Neural crest cell (in vitro differentiated cells): ENCODE measurements at regions not wholly inside any gene's neighbourhood (a gene's known extent, or its start where the extent isn't known, plus 50 kb on each side); places are given as distances from the start of the nearest gene placed in this dataset.

Experiments
- DNase-seq: peaks from one replicate; pipeline ENCODE4 v3.0.0; 2021; ENCODE audit warnings: low read depth, mixed read lengths, low spot score
- H3K27ac Mint-ChIP-seq: one replicate; pipeline ENCODE4 v1.8.0; 2021; ENCODE audit warnings: mild to moderate bottlenecking, mixed read lengths; ENCODE audit not compliant: unreplicated experiment
- H3K27me3 Mint-ChIP-seq: 2 replicates; pipeline ENCODE4 v1.8.0; 2021; ENCODE audit warnings: low read depth, mild to moderate bottlenecking, mixed read lengths
- H3K36me3 Mint-ChIP-seq: 2 replicates; pipeline ENCODE4 v1.8.0; 2021; ENCODE audit warnings: low read depth, mild to moderate bottlenecking, mixed read lengths
- H3K4me1 Mint-ChIP-seq: 2 replicates; pipeline ENCODE4 v1.8.0; 2021; ENCODE audit warnings: mixed read lengths
- H3K4me3 Mint-ChIP-seq: one replicate; pipeline ENCODE4 v1.8.0; 2021; ENCODE audit warnings: mild to moderate bottlenecking, mixed read lengths
- H3K9me3 Mint-ChIP-seq: 2 replicates; pipeline ENCODE4 v1.8.0; 2021; ENCODE audit warnings: mixed read lengths
- TF ChIP-seq, protein P1 (sequence below): fragments of 200-600 bp; sonication (generic); conservative IDR thresholded peaks from 2 replicates; pipeline ENCODE4 v1.5.0; 2021; ENCODE audit warnings: antibody characterized with exemption, mild to moderate bottlenecking

DNA sequence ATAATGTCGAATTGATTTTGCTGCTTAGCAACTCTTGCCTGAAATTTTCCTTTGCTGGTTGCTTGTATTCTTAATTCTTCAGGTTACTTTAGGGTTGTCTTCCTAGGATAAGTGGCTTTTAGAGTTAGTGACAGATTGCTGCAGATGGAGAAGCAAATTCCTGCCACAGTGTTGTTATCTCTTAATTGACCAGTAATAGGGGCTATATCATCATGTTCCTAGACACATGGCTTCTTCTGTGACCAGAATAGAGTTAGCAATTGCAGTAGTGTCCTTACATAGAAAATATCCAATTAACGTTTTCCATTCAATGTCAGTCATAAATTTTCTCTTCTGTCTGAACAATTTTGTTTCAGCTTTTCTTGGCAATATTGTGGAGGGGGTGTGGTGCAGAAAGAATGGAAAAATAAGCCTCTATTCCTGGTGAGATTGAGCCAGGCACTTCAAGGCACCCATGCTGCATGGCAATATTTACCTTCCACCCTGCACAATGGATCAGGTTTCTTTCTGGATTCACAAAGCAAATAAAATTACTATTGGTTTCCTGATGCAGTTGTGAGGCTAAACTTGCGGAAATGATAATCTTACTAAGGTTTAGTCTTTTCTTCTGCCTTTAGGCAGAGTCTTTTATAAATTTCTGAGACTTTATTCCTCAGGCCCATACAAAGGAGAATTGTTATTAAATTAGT lies 1481.5 kb downstream of the EFNA5 start:
- DNase-seq, result no peak
- Mint-ChIP-seq H3K36me3 (no peaks in the 10 kb centered on the region), H3K4me3 (no peak overlapping the region), H3K27me3 (no peaks in the 10 kb centered on the region), H3K9me3 (peaks cover 6% of the 10 kb centered on the region), H3K27ac (no peak overlapping the region), H3K4me1 (no peaks in the 10 kb centered on the region)
- TF ChIP-seq, protein P1, sequence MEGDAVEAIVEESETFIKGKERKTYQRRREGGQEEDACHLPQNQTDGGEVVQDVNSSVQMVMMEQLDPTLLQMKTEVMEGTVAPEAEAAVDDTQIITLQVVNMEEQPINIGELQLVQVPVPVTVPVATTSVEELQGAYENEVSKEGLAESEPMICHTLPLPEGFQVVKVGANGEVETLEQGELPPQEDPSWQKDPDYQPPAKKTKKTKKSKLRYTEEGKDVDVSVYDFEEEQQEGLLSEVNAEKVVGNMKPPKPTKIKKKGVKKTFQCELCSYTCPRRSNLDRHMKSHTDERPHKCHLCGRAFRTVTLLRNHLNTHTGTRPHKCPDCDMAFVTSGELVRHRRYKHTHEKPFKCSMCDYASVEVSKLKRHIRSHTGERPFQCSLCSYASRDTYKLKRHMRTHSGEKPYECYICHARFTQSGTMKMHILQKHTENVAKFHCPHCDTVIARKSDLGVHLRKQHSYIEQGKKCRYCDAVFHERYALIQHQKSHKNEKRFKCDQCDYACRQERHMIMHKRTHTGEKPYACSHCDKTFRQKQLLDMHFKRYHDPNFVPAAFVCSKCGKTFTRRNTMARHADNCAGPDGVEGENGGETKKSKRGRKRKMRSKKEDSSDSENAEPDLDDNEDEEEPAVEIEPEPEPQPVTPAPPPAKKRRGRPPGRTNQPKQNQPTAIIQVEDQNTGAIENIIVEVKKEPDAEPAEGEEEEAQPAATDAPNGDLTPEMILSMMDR, result no peak

DNA sequence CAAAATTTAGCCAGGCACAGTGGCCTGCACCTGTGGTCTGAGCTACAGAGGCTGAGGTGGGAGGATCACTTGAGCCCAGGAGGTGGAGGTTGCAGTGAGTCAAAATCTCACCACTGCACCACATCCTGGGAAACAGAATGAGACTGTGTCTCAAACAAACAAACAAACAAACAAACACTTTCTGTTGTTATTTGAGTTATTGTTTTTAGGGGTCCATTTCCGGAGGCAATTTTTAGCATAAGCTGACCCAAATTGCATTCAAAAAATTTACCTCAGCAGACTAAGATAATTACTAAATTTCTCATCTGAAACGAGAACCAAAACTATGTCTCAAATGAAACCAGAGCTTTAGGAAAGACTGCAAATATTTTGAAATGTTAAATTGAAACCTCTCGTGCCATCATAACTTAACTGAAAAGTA lies 1485.1 kb downstream of the EFNA5 start:
- no peak for DNase-seq
- Mint-ChIP-seq H3K4me3 (no peak overlapping the region), H3K27me3 (no peaks in the 10 kb centered on the region), H3K36me3 (no peaks in the 10 kb centered on the region), H3K4me1 (no peaks in the 10 kb centered on the region), H3K9me3 (peaks cover 6% of the 10 kb centered on the region), H3K27ac (no peak overlapping the region)
- TF ChIP-seq, protein P1, result no peak

DNA sequence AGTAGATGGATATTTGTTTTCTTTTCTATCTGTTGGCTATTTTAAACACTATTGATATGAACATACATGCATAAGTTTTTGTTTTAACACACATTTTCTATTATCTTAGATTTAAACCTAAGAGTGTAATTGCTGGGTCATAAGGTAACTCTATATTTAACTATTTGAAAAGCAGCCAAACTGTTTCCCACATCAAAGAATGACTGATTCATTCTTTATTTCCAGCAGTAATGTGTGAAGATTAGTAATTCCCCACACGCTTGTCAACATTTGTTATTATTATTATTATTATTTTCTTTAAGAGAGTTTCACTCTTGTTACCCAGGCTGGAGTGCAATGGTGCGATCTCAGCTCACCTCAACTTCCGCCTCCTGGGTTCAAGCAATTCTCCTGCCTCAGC lies 1495.8 kb downstream of the EFNA5 start:
- no peaks in the 10 kb centered on the region for H3K4me1 Mint-ChIP-seq
- TF ChIP-seq, protein P1, result no peak
- H3K9me3 Mint-ChIP-seq, result peaks cover 14% of the 10 kb centered on the region
- peaks cover 7% of the 10 kb centered on the region for H3K36me3 Mint-ChIP-seq
- DNase-seq, result no peak
- no peak overlapping the region for H3K27ac Mint-ChIP-seq
- no peaks in the 10 kb centered on the region for H3K27me3 Mint-ChIP-seq
- no peak overlapping the region for H3K4me3 Mint-ChIP-seq

DNA sequence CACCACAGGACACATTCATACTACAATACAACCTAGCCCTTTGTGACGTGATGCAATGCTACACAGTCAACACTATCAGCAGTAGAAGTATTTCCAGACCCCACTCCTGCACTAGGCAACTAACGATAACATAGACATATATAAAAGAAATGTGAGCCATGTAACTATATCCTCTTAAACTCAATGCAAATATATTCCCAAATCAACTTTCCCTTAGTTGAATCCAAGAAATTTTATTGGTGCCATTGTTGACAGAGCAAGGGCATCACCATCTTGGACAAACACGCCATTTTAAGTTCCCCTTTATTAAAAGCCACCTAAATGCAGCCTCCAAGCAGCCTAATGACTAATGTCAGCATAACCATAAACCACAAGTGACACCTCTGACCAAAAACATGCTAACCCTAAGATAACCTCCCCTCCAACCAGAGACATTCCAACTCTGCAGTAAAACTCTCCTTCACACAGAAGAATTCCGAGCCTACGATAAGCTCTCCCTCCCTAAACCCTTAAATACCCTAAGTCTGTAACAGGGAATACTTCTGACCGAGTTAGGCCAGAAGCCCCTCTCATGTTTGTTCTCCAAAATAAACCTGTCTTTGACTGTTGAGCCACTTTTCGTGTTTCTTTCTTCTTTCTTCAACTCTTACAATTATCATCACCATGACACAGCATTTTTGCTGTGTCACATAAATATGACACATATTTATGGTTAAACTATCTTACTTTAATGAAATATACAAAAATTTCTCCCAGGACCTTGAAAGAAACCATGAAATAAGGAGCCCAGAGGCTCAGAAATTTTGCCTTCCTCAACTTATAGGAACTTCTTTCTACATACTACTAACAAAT lies 1497.8 kb downstream of the EFNA5 start:
- Mint-ChIP-seq H3K27me3 (no peaks in the 10 kb centered on the region), H3K36me3 (peaks cover 7% of the 10 kb centered on the region), H3K27ac (no peak overlapping the region), H3K4me1 (no peaks in the 10 kb centered on the region), H3K9me3 (peaks cover 14% of the 10 kb centered on the region), H3K4me3 (no peak overlapping the region)
- TF ChIP-seq, protein P1, result no peak
- no peak for DNase-seq

DNA sequence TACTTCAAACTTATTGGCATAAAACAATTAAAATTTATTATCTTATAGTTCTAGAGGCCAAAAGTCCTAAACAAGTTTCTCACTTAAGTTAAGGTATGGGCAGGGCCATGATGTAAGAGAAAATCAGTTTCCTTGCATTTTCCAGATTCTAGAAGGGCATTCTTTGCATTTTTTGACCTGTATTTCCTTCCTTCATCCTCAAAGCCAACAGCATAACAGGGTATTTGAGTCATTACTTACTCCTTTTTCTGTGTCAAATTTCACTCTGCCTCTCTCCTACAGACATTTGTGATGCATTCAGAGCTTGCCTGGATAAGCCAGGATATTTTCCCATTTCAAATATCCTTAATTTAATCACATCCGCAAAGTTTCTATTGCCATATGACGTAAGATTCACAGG lies 1499.0 kb downstream of the EFNA5 start:
- H3K4me1 Mint-ChIP-seq, result no peaks in the 10 kb centered on the region
- H3K9me3 Mint-ChIP-seq, result peaks cover 14% of the 10 kb centered on the region
- peaks cover 7% of the 10 kb centered on the region for H3K36me3 Mint-ChIP-seq
- DNase-seq, result no peak
- TF ChIP-seq, protein P1, result no peak
- no peak overlapping the region for H3K4me3 Mint-ChIP-seq
- H3K27ac Mint-ChIP-seq, result no peak overlapping the region
- no peaks in the 10 kb centered on the region for H3K27me3 Mint-ChIP-seq
